ENCODE measurements at regions not wholly inside any gene's neighbourhood (a gene's known extent, or its start where the extent isn't known, plus 50 kb on each side); places are given as distances from the start of the nearest gene placed in this dataset.

GRCh38 chr15:62506217-62506805 is 341.2 kb upstream of the C2CD4B start:
- DNase-seq (ENCODE audit: extremely low spot score in 2 of 2) = no peak
- intact Hi-C loops (cut with DNase I) = no loop called here

GRCh38 chr15:62509395-62509958 is 344.4 kb upstream of the C2CD4B start:
- intact Hi-C loops (cut with DNase I) = no loop called here
- no peak overlapping the region for H3K4me3 ChIP-seq

More at GRCh38 chr15:62506217-62506805, 341.2 kb upstream of the C2CD4B start:
- TF ChIP-seq POLR2A (IDR thresholded peaks at IDR 0.05) (no peak), POLR2AphosphoS5 (IDR thresholded peaks at IDR 0.05; ENCODE audit: insufficient read depth in 1 of 2, low read depth in 1 of 2) (no peak), CTCF (IDR thresholded peaks at IDR 0.05) (no peak)
- Histone ChIP-seq H3K9me3 (no peaks in the 10 kb centered on the region), H3K36me3 (no peaks in the 10 kb centered on the region), H3K27ac (peak overlapping the region; percentile 56), H3K4me3 (no peak overlapping the region), H3K27me3 (no peaks in the 10 kb centered on the region), H3K4me1 (peaks cover 32% of the 10 kb centered on the region)

GRCh38 chr15:62510791-62511190 is 345.7 kb upstream of the C2CD4B start:
- intact Hi-C loops (cut with DNase I) = no loop called here
- no peak overlapping the region for H3K4me3 ChIP-seq
- H3K9me3 ChIP-seq = no peaks in the 10 kb centered on the region
- H3K27me3 ChIP-seq = no peaks in the 10 kb centered on the region
- no peaks in the 10 kb centered on the region for H3K36me3 ChIP-seq
- DNase-seq (ENCODE audit: extremely low spot score in 2 of 2) = no peak
- H3K27ac ChIP-seq = no peak overlapping the region
- no peak for TF ChIP-seq POLR2AphosphoS5 (IDR thresholded peaks at IDR 0.05; ENCODE audit: insufficient read depth in 1 of 2, low read depth in 1 of 2)
- TF ChIP-seq CTCF (IDR thresholded peaks at IDR 0.05) = no peak
- no peak for TF ChIP-seq POLR2A (IDR thresholded peaks at IDR 0.05)
- peaks cover 20% of the 10 kb centered on the region for H3K4me1 ChIP-seq

More at GRCh38 chr15:62509395-62509958, 344.4 kb upstream of the C2CD4B start:
- Histone ChIP-seq H3K36me3 (no peaks in the 10 kb centered on the region), H3K4me1 (peaks cover 22% of the 10 kb centered on the region), H3K27me3 (no peaks in the 10 kb centered on the region), H3K9me3 (no peaks in the 10 kb centered on the region), H3K27ac (no peak overlapping the region)
- TF ChIP-seq POLR2AphosphoS5 (IDR thresholded peaks at IDR 0.05; ENCODE audit: insufficient read depth in 1 of 2, low read depth in 1 of 2) (no peak), POLR2A (IDR thresholded peaks at IDR 0.05) (no peak), CTCF (IDR thresholded peaks at IDR 0.05) (no peak)
- DNase-seq (ENCODE audit: extremely low spot score in 2 of 2) = no peak

- Histone ChIP-seq H3K36me3 (no peaks in the 10 kb centered on the region), H3K9me3 (no peaks in the 10 kb centered on the region), H3K27me3 (no peaks in the 10 kb centered on the region), H3K4me3 (no peak overlapping the region), H3K27ac (no peak overlapping the region), H3K4me1 (peaks cover 4% of the 10 kb centered on the region)
- intact Hi-C loops (cut with DNase I) = no loop called here
- TF ChIP-seq POLR2AphosphoS5 (IDR thresholded peaks at IDR 0.05; ENCODE audit: insufficient read depth in 1 of 2, low read depth in 1 of 2) (no peak), CTCF (IDR thresholded peaks at IDR 0.05) (no peak), POLR2A (IDR thresholded peaks at IDR 0.05) (no peak)
- DNase-seq (ENCODE audit: extremely low spot score in 2 of 2) = no peak
Observed at GRCh38 chr15:62512904-62513303, 347.8 kb upstream of the C2CD4B start.

GRCh38 chr15:62513893-62514292 is 348.8 kb upstream of the C2CD4B start:
- Histone ChIP-seq H3K27me3 (no peaks in the 10 kb centered on the region), H3K9me3 (no peaks in the 10 kb centered on the region), H3K4me1 (peaks cover 4% of the 10 kb centered on the region), H3K4me3 (no peak overlapping the region), H3K27ac (no peak overlapping the region), H3K36me3 (no peaks in the 10 kb centered on the region)
- TF ChIP-seq CTCF (IDR thresholded peaks at IDR 0.05) = no peak
- TF ChIP-seq POLR2A (IDR thresholded peaks at IDR 0.05) = no peak
- TF ChIP-seq POLR2AphosphoS5 (IDR thresholded peaks at IDR 0.05; ENCODE audit: insufficient read depth in 1 of 2, low read depth in 1 of 2) = no peak
- intact Hi-C loops (cut with DNase I) = no loop called here
- DNase-seq (ENCODE audit: extremely low spot score in 2 of 2) = no peak
